Type B pancreatic cell (in vitro differentiated cells): ENCODE measurements at regions not wholly inside any gene's neighbourhood (a gene's known extent, or its start where the extent isn't known, plus 50 kb on each side); places are given as distances from the start of the nearest gene placed in this dataset.

ENCODE experiments used
- DNase-seq: peaks from one replicate; pipeline ENCODE4 v3.0.0; 2021; ENCODE audit warnings: mixed read lengths; ENCODE audit not compliant: unreplicated experiment; ENCODE audit errors: extremely low spot score
- H3K27ac Mint-ChIP-seq: 2 replicates; pipeline ENCODE4 v1.8.0; 2021; ENCODE audit warnings: mild to moderate bottlenecking, mixed read lengths
- H3K27me3 Mint-ChIP-seq: 2 replicates; pipeline ENCODE4 v1.8.0; 2021; ENCODE audit warnings: mixed read lengths
- H3K36me3 Mint-ChIP-seq: 2 replicates; pipeline ENCODE4 v1.8.0; 2021; ENCODE audit warnings: mixed read lengths
- H3K4me1 Mint-ChIP-seq: one replicate; pipeline ENCODE4 v1.8.0; 2021; ENCODE audit warnings: mixed read lengths; ENCODE audit not compliant: unreplicated experiment
- H3K4me3 Mint-ChIP-seq: 2 replicates; pipeline ENCODE4 v1.8.0; 2021; ENCODE audit warnings: mild to moderate bottlenecking, mixed read lengths
- H3K9me3 Mint-ChIP-seq: 2 replicates; pipeline ENCODE4 v1.8.0; 2021; ENCODE audit warnings: mixed read lengths
- TF ChIP-seq, protein P1 (sequence below): fragments of 200-600 bp; sonication (generic); conservative IDR thresholded peaks from 2 replicates; pipeline ENCODE4 v1.5.0; 2021; ENCODE audit warnings: antibody characterized with exemption, mild to moderate bottlenecking

DNA sequence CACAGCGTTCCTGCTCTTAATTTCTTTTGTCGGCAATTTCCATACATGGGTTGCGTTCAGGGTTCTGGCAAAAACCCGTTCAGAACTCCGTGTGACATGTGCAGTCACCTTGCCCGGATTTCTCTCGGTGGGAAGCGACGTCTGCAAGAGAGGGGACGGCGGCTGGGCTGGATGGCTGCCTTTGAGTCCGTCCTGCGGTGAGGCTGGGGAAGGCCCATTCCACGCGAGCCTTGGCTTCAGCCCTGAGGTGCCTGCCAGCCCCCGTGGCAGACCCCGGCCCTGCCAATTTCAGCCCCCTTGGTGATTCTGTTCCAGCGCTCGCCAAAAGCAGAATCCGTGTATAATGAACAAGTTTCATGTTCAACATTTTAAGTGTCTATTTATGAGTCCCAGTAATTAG lies 72.6 kb upstream of the TSHZ3 start:
- Mint-ChIP-seq H3K27ac (no peak overlapping the region), H3K9me3 (no peaks in the 10 kb centered on the region), H3K4me1 (peaks cover 13% of the 10 kb centered on the region), H3K36me3 (no peaks in the 10 kb centered on the region), H3K27me3 (peaks cover 56% of the 10 kb centered on the region), H3K4me3 (no peak overlapping the region)
- TF ChIP-seq, protein P1, sequence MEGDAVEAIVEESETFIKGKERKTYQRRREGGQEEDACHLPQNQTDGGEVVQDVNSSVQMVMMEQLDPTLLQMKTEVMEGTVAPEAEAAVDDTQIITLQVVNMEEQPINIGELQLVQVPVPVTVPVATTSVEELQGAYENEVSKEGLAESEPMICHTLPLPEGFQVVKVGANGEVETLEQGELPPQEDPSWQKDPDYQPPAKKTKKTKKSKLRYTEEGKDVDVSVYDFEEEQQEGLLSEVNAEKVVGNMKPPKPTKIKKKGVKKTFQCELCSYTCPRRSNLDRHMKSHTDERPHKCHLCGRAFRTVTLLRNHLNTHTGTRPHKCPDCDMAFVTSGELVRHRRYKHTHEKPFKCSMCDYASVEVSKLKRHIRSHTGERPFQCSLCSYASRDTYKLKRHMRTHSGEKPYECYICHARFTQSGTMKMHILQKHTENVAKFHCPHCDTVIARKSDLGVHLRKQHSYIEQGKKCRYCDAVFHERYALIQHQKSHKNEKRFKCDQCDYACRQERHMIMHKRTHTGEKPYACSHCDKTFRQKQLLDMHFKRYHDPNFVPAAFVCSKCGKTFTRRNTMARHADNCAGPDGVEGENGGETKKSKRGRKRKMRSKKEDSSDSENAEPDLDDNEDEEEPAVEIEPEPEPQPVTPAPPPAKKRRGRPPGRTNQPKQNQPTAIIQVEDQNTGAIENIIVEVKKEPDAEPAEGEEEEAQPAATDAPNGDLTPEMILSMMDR, result no peak
- DNase-seq, result no peak

DNA sequence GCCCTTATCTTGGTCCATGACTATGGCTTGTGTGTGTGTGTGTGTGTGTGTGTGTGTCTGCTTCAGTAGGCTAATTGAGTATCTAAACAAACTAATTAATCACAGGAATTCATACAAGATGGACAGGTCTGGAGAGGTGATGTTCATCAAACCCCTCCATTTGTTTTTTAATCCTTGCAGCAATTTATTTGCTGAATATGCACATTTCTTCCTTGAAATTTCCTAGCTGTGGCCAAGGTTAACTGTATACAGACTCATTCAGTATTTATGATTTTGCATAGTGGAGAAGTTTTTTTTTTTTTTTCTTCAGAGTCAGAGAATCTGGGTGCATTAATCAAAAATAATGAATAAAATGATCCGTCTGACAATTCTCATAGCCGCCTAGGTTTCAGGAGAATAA lies 74.7 kb upstream of the TSHZ3 start:
- H3K27me3 Mint-ChIP-seq, result peaks cover 50% of the 10 kb centered on the region
- no peak overlapping the region for H3K4me3 Mint-ChIP-seq
- no peak overlapping the region for H3K27ac Mint-ChIP-seq
- H3K4me1 Mint-ChIP-seq, result peaks cover 13% of the 10 kb centered on the region
- TF ChIP-seq, protein P1, result no peak
- H3K9me3 Mint-ChIP-seq, result no peaks in the 10 kb centered on the region
- no peak for DNase-seq
- no peaks in the 10 kb centered on the region for H3K36me3 Mint-ChIP-seq

DNA sequence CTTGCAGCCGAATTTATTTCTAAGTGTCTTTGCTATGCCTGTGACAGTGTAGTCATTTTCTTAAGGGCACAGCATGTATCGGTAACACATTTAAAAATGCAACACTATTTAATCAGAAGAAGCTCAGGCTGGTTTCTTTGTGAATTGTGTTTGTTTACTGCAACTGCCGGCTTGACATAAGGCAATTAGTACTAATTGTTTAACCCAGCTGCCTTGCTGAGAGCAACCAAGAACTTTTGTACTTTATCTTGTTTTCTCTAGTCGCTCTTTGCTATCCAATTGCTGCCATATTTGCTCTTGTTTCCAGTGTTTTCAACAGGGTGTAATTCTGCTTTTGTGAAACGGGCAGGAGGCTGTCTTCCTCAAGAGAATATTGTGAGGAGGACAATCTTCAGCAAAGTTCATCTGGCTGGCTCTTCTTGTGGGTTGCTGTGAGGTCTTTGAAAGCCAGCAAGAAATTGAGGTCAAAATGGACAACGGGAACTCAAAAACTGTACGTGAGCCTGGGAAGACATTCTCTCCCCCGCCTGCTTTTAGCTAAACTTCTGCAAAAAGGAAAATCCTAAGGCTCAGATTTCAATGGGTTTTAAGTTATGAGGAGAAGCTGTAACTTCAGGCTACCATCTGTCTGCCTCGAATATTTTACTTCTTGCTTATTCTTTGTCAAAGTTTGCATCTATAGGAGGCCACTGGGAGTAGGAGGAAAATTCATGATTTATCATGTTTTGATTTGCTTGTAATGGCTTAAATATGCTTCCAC lies 75.8 kb upstream of the TSHZ3 start:
- TF ChIP-seq, protein P1, result no peak
- Mint-ChIP-seq H3K4me3 (no peak overlapping the region), H3K36me3 (no peaks in the 10 kb centered on the region), H3K27me3 (peaks cover 43% of the 10 kb centered on the region), H3K9me3 (no peaks in the 10 kb centered on the region), H3K27ac (no peak overlapping the region), H3K4me1 (peaks cover 13% of the 10 kb centered on the region)
- DNase-seq, result no peak

DNA sequence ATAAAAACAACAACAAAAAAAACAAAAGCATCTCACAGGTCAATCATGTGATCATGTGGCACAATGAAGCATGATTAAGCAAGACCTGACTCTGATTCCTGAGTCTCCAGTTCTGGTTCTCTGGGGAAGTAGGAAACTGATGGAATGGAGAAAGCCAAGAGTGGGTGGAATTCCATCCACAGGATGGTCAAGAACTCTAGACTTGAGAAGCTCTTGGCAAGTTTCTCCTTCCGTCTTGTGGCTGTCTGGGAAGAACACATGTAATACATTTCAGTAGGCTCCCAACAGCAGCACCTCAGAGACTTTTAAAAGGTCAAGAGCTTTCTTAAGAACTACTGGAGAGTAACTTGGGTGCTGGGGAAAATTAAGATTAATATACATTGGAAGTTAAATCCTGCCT lies 78.6 kb upstream of the TSHZ3 start:
- Mint-ChIP-seq H3K4me1 (peaks cover 13% of the 10 kb centered on the region), H3K9me3 (peaks cover under 1% of the 10 kb centered on the region), H3K27ac (no peak overlapping the region), H3K36me3 (no peaks in the 10 kb centered on the region), H3K27me3 (peaks cover 24% of the 10 kb centered on the region), H3K4me3 (no peak overlapping the region)
- TF ChIP-seq, protein P1, result no peak
- DNase-seq, result no peak

DNA sequence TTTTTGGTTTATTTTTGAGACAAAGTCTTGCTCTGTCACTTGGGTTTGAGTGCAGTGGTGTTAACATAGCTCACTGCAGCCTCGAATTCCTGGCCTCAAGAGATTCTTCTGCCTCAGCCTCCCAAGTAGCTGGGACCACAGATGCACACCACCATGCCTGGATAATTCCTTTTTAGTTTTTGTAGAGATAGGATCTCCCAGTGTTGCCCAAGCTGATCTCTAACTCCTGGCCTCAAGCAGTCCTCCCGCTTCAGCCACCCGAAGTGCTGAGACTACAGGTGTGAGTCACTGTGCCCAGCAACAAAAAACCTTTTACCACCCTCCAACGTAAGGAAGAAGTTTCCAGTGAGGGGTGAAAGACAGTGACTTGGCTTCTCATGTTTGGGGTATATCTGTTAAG lies 81.1 kb upstream of the TSHZ3 start:
- Mint-ChIP-seq H3K9me3 (peaks cover 10% of the 10 kb centered on the region), H3K36me3 (no peaks in the 10 kb centered on the region), H3K27me3 (peaks cover 23% of the 10 kb centered on the region), H3K4me1 (peaks cover 2% of the 10 kb centered on the region), H3K4me3 (no peak overlapping the region), H3K27ac (no peak overlapping the region)
- TF ChIP-seq, protein P1, result no peak
- DNase-seq, result no peak
